Colonic mucosa (tissue), 4 donors: ENCODE measurements at regions not wholly inside any gene's neighbourhood (a gene's known extent, or its start where the extent isn't known, plus 50 kb on each side); places are given as distances from the start of the nearest gene placed in this dataset.

Experiments
- DNase-seq: peaks from one replicate; pipeline ENCODE4 v3.0.0-alpha.2; 2020
- H3K27ac ChIP-seq: fragments of 200-600 bp; one replicate; pipeline ENCODE4 v1.8.0; 2021
- H3K27me3 ChIP-seq: fragments of 200-600 bp; one replicate; pipeline ENCODE4 v1.8.0; 2021
- H3K36me3 ChIP-seq: fragments of 200-600 bp; one replicate; pipeline ENCODE4 v1.8.0; 2021
- H3K4me1 ChIP-seq: fragments of 200-600 bp; one replicate; pipeline ENCODE4 v1.8.0; 2021; ENCODE audit warnings: mild to moderate bottlenecking
- H3K4me3 ChIP-seq: fragments of 200-600 bp; one replicate; pipeline ENCODE4 v1.8.0; 2021
- H3K9ac ChIP-seq, 2 donors: one replicate each; pipeline ENCODE4 v1.7.0; 2013; ENCODE audit warnings: control low read depth in 2 of 2, low read depth in 2 of 2, low read length in 2 of 2
- H3K9me3 ChIP-seq: fragments of 200-600 bp; one replicate; pipeline ENCODE4 v1.8.0; 2021
- CTCF ChIP-seq: fragments of 200-600 bp; IDR thresholded peaks from one replicate; pipeline ENCODE4 v1.8.0; 2022; ENCODE audit warnings: antibody characterized with exemption, mild to moderate bottlenecking
- intact Hi-C: fragments of 100-400 bp; cut with DNase I; formaldehyde crosslinking; loops from one replicate; pipeline ENCODE4 v1.14.1; 2022
- donor health status: healthy.
- donor health status: DM: no; HTN: no; CAD: no.
- donor health status: DM: no; HTN: no; CAD: no.

GRCh38 chr2:198368089-198368488 lies 563.7 kb downstream of the PLCL1 start:
- no peak overlapping the region for H3K4me3 ChIP-seq
- intact Hi-C loops, result no loop called here
- H3K27ac ChIP-seq, result no peak overlapping the region
- no peaks in the 10 kb centered on the region for H3K27me3 ChIP-seq
- H3K4me1 ChIP-seq, result no peaks in the 10 kb centered on the region
- H3K36me3 ChIP-seq, result no peaks in the 10 kb centered on the region
- TF ChIP-seq CTCF, result no peak
- no peaks in the 10 kb centered on the region for H3K9me3 ChIP-seq
- no peak for DNase-seq
- H3K9ac ChIP-seq, result no peak overlapping the region

GRCh38 chr2:198362740-198363139 lies 558.3 kb downstream of the PLCL1 start:
- no peak for DNase-seq
- no peaks in the 10 kb centered on the region for H3K4me1 ChIP-seq
- no peaks in the 10 kb centered on the region for H3K36me3 ChIP-seq
- H3K9me3 ChIP-seq, result no peaks in the 10 kb centered on the region
- no peak overlapping the region for H3K4me3 ChIP-seq
- intact Hi-C loops, result no loop called here
- no peaks in the 10 kb centered on the region for H3K27me3 ChIP-seq
- no peak for TF ChIP-seq CTCF
- no peak overlapping the region for H3K27ac ChIP-seq
- no peak overlapping the region for H3K9ac ChIP-seq

- no peaks in the 10 kb centered on the region for H3K9me3 ChIP-seq
- H3K4me1 ChIP-seq, result no peaks in the 10 kb centered on the region
- no peak overlapping the region for H3K4me3 ChIP-seq
- TF ChIP-seq CTCF, result no peak
- H3K27ac ChIP-seq, result no peak overlapping the region
- no peak for DNase-seq
- no peak overlapping the region for H3K9ac ChIP-seq
- H3K36me3 ChIP-seq, result no peaks in the 10 kb centered on the region
- intact Hi-C loops, result no loop called here
- H3K27me3 ChIP-seq, result no peaks in the 10 kb centered on the region
These were observed 554.9 kb downstream of the PLCL1 start for GRCh38 chr2:198359308-198359707.

- no peak overlapping the region for H3K9ac ChIP-seq
- intact Hi-C loops, result no loop called here
- H3K9me3 ChIP-seq, result no peaks in the 10 kb centered on the region
- TF ChIP-seq CTCF, result no peak
- no peak overlapping the region for H3K4me3 ChIP-seq
- H3K4me1 ChIP-seq, result no peaks in the 10 kb centered on the region
- no peak overlapping the region for H3K27ac ChIP-seq
- DNase-seq, result no peak
- H3K36me3 ChIP-seq, result no peaks in the 10 kb centered on the region
- H3K27me3 ChIP-seq, result no peaks in the 10 kb centered on the region
These were observed 551.8 kb downstream of the PLCL1 start for GRCh38 chr2:198356157-198356556.

- Histone ChIP-seq H3K27me3 (no peaks in the 10 kb centered on the region), H3K36me3 (no peaks in the 10 kb centered on the region), H3K27ac (no peak overlapping the region), H3K9ac (no peak overlapping the region), H3K9me3 (no peaks in the 10 kb centered on the region), H3K4me1 (no peaks in the 10 kb centered on the region), H3K4me3 (no peak overlapping the region)
- no peak for DNase-seq
- intact Hi-C loops, result no loop called here
- TF ChIP-seq CTCF, result no peak
These were observed 547.3 kb downstream of the PLCL1 start for GRCh38 chr2:198351647-198352046.

GRCh38 chr2:198347946-198348345 lies 543.6 kb downstream of the PLCL1 start:
- H3K27ac ChIP-seq, result no peak overlapping the region
- intact Hi-C loops, result no loop called here
- H3K36me3 ChIP-seq, result no peaks in the 10 kb centered on the region
- H3K4me1 ChIP-seq, result no peaks in the 10 kb centered on the region
- H3K27me3 ChIP-seq, result no peaks in the 10 kb centered on the region
- H3K9ac ChIP-seq, result no peak overlapping the region
- no peaks in the 10 kb centered on the region for H3K9me3 ChIP-seq
- H3K4me3 ChIP-seq, result no peak overlapping the region
- no peak for DNase-seq
- TF ChIP-seq CTCF, result no peak
